ENCODE measurements at regions not wholly inside any gene's neighbourhood (a gene's known extent, or its start where the extent isn't known, plus 50 kb on each side); places are given as distances from the start of the nearest gene placed in this dataset.
"Not testable (repeated sequence)": the region's sequence is repeated elsewhere in the genome, so short reads cannot be mapped to it uniquely, and the experiment has no call there.

DNA sequence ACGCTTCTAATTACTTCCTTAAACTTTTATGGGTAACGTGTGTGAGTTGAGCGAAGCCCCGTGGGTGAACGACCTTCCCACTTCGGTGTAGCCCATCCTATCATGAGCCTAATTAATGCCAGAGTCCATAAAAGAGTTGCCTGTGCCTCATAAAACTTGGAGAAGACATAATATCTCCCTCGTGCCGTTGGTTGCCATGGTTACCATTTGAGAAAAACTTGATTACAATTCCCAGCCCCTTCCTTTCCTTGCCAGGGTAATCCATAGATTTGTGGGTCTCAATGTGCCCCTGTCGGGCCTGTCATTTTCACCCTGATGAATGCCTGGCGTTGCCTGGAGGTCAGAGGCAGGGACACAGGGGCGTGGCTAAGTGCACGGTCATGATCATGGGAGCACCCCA, 127.1 kb downstream of the GLRX3 start:
- DNase-seq, result no peak

DNA sequence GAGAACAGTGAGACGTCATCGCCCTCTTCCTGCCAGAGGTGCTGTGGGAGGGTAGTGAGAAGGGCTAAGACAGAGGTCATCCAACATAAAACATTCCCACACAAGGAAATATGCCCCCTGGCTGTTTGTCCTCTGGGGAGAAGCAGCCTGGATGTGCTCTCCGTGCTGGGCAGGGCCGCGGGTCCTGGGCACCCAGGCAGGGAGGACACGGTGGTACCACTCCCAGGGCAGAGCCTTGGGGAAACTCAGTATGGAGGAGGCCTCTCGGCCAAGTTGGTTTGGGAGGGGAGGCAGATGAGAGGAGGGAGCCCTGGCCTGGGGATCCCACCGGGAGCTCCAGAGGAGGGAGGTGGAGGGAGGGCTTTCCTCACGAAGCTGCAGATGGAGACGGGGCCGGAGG, 129.4 kb downstream of the GLRX3 start:
- DNase-seq, result no peak

DNA sequence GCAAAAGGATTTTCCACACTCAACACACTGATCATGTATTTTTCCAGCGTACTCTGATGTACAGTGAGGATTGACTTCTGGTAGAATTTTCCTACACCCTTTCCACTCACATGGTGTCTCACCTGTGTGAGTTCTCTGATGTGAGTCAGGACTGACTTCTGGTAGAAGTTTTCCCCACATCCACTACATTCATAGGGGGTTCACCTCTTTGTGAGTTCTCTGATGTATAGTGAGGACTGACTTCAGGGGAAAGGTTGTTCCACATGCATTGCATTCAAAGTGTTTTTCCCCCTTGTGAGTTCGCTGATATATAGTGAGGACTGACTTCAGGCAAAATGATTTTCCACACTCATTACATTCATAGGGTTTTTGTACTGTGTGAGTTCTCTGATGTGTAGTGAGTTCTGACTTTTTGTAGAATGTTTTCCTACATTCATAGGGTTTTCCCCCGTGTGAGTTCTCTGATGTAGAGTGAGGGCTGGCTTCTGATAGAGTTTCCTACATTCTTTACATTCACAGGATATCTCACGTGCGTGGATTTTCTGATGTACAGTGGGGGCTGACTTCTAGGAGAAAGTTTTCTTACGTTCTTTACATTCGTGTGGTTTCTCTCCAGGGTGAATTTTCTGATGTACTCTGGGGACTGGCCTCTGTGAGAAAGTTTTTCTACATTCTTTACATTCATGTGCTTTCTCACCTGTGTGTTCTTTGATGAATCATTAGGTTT, 146.5 kb downstream of the GLRX3 start:
- no peak for DNase-seq

DNA sequence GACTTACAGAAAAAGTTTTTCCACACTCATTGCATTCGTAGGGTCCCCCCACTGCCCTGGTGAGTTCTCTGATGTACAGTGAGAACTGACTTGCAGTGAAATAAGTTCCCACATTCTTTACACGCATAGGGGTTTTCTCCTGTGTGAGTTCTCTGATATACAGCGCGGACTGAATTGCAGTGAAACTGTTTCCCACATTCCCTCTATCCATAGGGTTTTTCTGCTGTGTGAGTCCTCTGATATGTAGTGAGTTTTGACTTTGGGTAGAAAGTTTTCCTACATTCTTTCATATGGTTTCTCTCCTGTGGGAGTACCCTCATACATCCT, 147.0 kb downstream of the GLRX3 start:
- DNase-seq, result no peak

DNA sequence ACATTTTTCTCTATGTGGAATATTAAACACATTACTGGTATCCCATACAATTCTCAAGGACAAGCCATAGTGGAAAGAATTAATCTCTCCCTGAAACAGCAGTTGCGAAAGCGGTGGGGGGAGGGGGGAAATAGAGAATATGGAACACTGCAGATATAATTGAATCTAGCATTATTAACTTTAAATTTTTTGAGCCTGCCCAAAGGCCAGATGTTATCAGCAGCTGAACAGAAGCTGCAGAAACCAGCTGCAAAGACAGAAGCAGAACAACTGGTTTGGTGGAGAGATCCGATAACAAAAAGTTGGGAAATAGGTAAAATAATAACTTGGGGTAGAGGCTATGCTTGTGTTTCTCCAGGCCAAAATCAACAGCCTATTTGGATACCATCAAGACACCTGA, 159.6 kb downstream of the GLRX3 start:
- DNase-seq, result not testable (repeated sequence)

DNA sequence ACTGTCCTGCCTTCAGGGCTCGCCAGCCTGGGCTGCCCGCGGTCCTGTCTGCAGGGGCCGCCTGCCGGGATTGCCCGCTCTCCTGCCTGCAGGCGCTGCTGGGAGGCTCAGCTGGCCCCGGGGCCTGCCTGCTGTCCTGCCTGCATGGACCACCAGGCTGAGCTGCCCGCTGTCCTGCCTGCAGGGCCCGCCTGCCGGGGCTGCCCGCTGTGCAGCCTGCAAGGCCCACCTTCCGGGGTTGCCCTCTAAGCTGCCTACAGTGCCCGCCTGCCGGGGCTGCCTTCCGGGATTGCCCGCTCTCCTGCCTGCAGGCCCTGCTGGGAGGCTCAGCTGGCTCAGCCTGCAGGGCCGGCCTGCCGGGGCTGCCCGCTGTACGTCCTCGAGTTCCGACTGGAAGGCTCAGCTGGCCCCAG, 164.4 kb downstream of the GLRX3 start:
- peak; percentile 14 to 61 for DNase-seq

DNA sequence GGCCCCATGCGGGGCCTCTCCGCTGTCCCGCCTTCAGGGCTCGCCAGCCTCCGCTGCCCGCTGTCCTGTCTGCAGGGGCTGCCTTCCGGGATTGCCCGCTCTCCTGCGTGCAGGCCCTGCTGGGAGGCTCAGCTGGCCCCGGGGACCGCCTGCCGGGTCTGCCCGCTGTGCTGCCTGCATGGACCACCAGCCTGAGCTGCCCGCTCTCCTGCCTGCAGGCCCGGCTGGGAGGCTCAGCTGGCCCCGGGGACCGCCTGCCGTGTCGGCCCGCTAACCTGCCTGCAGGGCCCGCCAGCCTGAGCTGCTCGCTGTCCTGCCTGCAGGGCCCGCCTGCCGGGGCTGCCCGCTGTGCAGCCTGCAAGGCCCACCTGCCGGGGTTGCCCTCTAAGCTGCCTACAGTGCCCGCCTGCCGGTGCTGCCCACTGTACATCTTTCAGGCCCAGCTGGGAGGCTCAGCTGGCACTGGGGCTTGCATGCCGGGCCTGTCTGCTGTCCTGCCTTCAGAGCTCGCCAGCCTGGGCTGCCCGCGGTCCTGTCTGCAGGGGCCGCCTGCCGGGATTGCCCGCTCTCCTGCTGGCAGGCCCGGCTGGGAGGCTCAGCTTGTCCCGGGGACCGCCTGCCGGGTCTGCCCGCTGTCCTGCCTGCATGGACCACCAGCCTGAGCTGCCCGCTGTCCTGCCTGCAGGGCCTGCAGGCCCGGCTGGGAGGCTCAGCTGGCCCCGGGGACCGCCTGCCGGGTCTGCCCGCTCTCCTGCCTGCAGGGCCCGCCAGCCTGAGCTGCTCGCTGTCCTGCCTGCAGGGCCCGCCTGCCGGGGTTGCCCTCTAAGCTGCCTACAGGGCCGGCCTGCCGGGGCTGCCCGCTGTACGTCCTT, 165.1 kb downstream of the GLRX3 start:
- DNase-seq, result peak; percentile 15 to 72

DNA sequence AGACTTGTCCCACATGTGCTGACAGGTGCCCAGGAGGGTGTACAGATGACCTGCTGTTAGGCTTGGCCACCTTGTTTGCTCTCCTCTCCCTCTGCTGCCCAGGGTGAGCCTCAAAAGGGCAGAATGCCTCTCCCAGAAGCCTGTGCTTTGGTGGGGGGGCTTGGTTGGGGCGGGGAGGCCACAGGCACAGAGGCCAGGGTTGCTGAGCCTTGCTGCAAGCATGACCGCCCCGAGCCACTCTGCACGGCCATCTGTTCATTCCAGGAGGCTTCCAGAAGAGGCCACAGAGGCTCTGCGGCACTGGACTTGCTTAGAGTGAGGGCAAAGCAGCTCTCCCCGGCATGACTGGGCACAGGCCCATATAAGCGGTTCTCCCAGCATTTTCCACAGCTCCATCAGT, 190.8 kb downstream of the GLRX3 start:
- no peak for DNase-seq

DNA sequence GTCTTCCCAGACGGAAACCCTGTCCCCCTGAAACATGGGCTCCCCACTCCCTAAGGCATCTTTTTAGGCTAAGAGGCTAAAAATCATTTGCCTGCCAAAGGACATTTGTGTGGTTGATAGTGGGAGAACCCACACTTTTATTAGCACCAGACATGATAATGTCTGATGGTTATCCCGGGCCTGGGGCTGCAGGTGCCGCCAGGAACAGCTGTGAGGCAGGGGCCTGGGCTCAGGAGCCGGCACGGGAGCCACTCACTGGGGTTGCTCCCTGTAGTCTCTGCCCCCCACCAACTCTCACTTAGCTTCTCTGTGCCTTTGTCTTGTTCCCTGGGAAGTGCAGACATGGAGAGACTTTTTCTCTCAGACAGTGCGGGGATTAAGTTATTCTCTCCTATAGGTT, 193.6 kb downstream of the GLRX3 start:
- DNase-seq, result no peak

DNA sequence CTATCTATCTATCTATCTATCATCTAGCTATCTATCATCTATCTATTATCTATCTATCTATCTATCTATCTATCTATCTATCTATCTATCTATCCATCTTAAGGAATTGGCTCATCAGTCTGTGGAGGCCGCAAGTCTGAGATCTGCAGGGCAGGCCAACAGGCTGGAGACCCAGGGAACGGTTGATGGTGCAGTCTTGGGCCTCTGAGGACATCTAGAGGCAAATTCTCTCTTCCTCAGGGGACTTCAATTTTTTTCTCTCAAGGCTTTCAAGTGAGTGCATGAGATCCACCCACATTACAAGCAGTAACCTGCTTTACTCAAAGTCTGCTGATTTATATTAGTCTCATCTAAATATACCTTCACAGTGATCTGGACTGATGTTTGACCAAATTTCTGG, 197.0 kb downstream of the GLRX3 start:
- DNase-seq, result peak in 1 of 2 experiments; percentile 8

DNA sequence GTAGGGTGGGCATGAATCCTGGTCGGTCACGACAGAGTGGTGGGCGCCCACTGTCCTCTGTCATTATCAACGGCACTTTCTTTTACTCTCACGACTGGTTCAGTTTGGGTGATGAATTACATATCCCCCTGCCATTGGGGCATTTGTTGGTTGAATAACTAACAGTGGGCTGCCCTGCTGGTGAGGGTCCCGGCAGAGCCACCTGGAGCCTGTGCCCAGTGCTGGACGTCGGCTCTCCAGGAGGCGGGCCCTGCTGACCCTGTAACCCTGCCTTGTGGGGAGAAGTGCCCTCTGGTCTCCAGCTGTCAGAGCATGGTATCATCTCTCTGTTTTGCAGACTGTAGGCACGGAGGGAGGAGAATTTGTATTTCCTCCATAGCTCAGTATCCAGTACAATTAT, 199.1 kb downstream of the GLRX3 start:
- DNase-seq, result no peak

DNA sequence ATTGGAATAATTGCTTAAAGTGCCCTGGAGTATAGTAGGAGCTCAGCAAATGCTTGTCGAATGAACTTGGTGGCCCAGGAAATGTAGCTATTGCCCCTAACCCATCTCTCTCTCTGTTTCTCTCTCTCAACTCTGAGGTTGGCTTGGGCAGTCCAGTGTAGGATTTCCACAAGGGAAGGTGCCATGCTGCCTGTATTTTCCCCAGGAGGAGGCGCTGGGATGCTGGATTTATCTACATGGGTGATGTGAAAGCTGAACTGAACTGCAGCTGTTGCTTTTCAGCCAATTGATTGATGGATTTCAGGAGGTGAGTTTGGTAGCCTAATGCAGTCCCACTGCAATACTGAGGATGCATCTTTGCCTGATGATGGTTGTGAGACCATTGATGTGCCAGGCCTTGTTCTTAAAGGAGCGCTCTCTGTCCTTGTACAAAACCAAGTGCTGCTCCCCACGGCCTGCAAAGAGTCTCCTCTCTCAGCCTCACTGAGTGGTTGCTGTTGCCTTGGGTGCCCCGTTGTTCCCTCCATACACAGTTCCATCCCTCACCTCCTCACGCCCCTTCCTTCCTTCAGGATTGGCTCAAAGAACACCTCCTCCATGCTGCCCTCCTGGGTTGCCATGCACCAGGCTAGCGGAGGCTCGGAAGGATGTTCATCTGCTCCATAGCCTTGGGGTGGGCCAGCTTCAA, 200.6 kb downstream of the GLRX3 start:
- no peak for DNase-seq

DNA sequence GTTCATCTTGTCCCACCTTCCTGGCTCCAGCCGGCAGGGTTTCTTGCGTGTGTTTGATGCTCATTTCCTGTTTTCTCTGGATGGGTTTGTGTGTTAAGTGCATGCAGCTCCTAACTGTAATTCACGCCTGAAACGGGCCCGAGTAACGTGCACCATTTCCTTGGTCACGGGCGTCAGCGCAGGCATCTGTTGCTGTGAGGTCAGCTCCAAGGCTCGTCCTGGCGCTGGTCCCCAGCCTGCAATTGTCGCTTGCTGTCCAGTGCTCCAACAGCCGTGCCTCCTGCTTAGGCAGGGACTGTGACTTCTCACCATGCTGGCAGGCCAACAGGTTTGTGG, 201.1 kb downstream of the GLRX3 start:
- DNase-seq, result no peak

DNA sequence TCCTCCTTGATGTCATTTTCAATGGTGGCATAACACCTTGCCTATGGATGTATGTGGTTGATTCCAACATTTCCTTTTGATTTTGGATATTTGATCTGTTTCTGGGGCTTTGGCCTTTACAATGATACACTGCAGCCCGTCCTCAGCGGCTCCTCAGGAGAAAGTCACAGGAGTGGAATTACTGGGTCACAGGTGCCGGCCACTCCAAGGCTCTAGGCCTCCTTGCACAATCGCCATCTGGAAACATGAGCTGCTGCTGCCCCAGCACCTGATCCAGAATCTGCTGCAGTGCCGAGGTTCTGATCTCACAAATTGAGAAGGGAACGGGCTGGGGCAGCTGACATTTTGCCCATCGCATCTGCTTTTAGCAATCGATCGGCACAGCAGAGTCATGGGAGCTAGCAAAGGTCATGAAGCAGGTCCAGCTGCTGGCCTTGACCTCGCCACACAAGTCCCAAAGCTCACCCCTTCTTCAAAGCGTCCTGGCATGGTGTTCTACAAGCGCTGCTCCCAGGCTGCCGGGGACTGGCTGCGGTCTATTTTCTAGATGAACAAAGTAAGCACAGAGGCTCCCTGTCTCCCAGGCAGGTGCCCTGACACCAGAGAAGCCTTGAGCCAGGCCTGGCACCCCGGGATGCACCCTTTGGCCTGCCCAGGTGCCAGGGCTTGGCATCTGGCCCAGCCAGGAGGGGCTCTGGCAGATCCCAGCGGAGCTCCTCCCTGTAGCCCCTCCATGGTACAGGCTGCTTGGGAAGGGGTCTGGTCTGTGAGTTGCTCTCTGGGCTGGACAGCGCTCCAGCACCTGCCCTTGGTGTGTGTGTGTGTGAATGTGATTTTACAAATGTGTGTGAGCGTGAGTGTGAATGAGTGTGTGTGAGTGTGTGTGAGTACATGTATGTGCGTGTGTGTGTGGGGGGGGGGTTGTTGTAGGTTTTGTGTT, 201.8 kb downstream of the GLRX3 start:
- no peak for DNase-seq

DNA sequence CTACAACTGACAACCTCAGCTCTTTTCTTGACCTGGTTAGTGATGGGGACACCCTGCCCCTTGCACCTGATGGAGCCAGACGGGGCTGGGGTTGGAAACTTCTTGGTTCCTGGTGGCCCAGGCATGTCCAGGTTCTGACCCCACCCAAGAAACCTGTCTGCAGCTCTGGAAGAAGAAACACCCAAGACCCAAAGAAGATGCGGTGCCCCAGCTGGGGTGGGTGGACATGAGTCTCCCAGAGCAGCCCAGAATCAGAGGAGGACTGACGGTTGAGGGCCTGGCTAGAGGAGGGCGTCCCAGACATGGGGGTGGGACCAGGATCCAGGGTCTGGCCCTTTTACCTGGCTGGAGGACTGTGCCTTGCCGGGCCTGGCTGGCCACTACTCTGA, 202.4 kb downstream of the GLRX3 start:
- no peak for DNase-seq

DNA sequence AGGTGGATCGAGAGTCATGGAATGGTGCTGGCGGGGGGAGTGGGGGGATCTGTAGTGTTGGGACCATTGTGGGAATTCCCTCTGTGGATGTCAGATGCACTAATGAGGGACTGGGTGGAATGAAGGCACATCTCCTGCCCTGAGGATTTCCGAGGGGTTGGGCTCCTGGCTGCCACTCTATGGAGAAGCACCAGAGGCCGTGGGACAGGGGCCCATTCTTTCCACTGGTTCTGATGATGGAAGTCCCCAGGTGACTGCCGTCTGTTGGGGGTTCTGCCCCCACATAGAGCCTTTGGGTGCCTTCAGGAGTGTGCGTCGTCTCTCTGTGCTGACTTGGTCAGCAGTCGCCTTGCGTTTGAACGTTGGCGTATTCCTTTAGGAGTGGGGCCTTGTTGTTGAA, 202.9 kb downstream of the GLRX3 start:
- DNase-seq, result no peak

DNA sequence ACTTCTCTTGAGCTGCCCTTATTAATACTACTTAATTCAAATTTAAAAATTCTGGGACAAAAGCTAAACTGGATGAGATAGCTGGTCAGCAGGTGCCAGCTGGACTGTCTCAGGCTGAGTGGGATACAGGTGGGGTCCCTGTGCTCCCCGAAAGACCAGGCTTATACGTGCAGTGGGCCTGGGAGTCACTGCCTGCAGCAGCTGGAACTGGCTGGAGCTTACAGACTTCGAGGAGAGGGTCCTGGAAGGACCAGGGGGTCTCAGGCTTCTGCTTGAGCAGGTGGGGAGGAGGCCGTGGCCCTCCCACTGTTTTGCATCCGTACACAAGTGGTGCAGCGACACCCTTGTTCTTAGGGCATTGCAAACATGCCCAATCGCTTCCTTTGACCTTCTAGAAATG, 203.7 kb downstream of the GLRX3 start:
- no peak for DNase-seq

DNA sequence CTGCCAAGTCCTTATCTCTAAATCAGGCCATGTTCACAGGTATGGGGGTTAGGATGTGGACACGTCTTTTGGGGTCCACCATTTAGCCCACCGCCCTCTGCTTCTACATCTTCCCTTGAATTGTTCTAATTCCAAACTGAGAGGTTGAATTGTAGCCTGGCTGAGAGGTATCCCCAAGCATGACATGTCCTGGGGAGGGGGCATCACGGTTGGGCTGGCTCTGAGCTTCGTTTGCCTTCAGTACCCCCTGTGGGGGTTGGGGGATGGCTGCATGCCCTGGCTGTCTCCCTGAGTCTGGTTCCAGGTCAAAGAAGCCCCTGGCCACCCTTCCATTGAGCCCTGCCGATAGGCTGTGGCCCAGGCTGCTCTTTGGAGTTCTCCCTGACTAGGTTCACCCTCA, 204.6 kb downstream of the GLRX3 start:
- DNase-seq, result no peak

DNA sequence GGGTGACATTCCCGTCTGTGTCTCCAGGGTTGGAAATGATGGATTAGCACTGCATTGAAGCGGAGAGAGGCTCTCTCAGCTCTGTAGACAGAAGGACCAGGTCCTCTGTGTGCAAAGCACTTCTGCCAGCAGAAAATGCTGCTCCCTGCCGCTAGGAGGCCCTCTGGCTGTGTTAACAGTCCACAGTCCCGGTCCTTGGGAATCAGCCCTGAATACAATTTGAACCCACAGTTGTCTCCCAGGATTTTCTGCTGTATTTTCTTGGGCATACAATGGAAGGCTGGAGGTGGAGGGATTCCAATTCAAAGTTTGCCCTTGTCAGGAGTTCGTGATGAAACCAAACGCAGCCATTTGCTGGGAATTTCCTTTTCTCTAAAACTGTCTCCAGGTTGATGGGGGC, 205.2 kb downstream of the GLRX3 start:
- DNase-seq, result peak in 1 of 2 experiments; percentile 39

DNA sequence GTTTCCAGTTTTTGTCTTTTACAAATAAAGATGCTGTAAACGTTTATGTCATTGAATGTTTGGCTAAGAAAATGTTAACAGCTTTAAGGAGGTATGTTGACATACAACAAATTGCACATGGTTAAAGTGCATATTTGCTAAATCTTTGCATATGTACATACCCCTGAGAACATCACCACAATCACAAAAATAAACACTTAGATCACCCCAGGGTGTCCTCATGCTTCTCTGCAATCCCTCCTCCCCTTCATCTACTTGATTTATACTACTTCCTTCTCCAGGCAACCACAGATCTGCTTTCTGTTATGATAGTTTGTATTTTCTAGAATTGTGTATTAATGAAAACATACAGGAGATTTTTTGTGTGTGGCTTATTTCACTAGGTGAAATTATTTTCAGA, 209.5 kb downstream of the GLRX3 start:
- no peak for DNase-seq

DNA sequence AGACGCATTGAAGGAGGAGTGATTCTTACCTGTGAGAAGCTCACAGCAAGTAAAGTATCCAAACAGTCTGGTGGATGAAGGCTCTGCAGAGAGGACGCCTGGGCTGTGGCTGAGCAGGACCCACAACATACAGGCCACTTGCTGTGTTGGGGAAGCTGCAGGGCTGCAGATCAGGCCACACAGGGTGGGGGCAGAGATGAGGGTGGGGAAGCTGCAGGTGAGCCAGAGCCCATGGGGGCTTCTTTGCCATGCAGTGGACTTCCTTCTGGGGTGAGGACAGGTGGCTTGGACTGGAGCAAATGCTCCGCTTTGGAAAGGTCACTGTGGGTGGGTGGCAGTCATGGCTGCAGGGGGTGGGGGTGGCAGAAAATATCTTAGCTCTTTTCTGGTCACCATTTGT, 214.8 kb downstream of the GLRX3 start:
- no peak for DNase-seq

DNA sequence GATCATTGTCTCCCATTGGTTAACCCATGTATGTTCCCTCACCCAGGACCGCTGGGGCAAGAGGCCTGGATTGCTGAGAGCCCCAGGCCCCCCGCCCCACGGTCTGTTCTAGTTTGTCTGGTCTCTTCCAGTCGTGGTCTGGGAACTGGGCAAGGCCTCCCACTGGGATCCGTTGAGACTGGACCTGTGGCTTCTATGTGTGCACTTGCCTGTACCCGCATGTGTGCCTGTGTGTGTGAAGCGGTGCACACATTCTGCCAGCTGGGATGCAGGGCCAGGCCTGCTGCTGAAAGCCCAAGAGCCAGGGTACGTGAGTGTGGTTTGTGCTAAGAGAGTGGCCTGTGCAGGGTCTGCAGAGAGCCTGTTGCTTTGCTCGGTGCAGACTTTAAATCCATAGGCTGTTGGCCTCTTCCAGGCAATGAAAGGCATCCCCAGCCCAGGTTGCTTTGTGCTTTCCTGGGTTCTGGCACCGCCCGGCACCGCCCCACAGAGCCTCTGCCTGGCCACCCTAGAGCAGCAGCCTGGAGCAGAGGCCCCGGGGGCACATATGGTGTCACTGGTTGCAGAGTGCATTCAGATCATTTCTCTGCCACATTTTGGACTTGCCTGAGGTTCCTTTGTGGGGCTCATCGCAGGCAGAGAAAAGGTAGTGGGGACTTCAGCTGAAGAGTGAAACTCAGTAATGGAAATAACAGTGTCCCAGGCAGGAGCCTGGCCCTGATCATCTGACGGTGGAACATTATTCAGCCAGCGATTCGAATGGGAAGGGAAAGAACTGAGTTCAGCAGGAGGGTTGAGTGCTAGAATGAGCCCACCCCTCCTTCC, 215.5 kb downstream of the GLRX3 start:
- no peak for DNase-seq

Data from SHP77 (cell line).